HG03354 (cell line): ENCODE measurements at regions not wholly inside any gene's neighbourhood (a gene's known extent, or its start where the extent isn't known, plus 50 kb on each side); places are given as distances from the start of the nearest gene placed in this dataset.
"Not testable (repeated sequence)": the region's sequence is repeated elsewhere in the genome, so short reads cannot be mapped to it uniquely, and the experiment has no call there.

Experiments
- ATAC-seq: cut with Tn5 transposase; IDR thresholded peaks from one replicate; pipeline ENCODE4 v1.9.1; 2021; ENCODE audit warnings: mild to moderate bottlenecking; ENCODE audit not compliant: unreplicated experiment, poor library complexity, severe bottlenecking

DNA sequence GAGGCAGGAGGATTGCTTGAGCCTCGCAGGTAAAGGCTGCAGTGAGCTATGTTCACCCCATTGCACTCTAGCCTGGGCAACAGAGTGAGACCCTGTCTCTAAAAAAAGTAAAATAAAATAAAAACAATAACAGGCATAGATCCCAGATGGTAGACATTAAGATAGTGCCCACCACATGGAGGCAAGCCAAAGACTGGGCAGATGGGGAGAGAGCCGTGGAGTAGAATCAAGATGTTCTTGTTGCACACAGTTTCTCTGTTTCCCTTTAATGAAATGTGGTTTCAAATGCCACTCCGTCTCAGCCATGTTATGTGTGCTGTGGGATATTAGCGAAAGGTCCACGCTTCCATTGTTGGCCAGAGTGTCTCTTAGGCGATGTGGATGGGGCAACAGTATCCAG, 63.8 kb upstream of the TBL1X start:
- no peak for ATAC-seq

DNA sequence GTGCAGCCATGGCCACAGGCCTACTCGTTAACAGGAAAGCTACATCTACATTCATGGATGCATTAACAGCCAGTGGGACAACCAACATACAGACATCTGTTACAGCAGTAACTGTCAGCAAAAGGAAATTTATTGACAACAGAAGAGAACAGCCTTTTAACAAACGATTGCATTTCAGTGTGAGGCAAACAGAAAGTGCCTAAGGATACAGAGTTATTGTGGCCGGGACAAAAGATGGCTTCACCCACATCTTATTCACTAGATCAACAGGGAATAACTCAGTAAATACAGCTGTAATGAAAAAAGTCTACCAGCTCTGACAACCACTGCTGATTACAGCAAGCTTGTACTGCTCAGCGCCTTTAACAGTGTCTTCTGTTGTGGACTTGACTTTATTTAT, 61.5 kb upstream of the TBL1X start:
- ATAC-seq: no peak

GRCh38 chrX:9405635-9406034, 59.2 kb upstream of the TBL1X start:
- ATAC-seq: not testable (repeated sequence)

GRCh38 chrX:9410889-9411288, 54.0 kb upstream of the TBL1X start:
- ATAC-seq: not testable (repeated sequence)

DNA sequence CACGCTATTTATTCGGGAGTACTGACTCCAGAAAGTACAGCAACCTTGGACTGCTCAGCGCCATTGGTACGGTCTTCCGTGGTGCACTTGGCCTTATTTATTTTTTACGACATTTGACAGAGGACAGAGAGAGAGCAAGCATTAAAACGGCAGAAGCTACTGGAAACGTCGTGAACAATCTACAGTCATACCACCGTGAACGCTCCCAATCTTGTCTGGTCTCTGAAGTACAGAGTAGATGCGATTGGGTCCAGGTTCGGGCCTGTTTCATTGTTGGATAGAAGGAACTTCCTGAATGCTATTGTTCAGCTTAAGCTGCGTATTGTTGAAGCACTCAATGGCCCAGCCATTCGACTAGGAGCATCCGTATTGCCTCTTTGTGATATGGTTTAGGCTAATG, 53.2 kb upstream of the TBL1X start:
- ATAC-seq: not testable (repeated sequence)

GRCh38 chrX:9414416-9414815, 50.4 kb upstream of the TBL1X start:
- no peak for ATAC-seq
